Lower leg skin (tissue), 4 donors: ENCODE measurements at regions not wholly inside any gene's neighbourhood (a gene's known extent, or its start where the extent isn't known, plus 50 kb on each side); places are given as distances from the start of the nearest gene placed in this dataset.

Experiments
- DNase-seq, 2 donors: peaks; one replicate each; pipeline ENCODE4 v3.0.0-alpha.2; 2019; ENCODE audit warnings: low spot score in 2 of 2
- H3K4me3 ChIP-seq: fragments of 200-600 bp; sonication (generic); 2 replicates; pipeline ENCODE4 v1.5.1; 2017; ENCODE audit warnings: mild to moderate bottlenecking, low read depth; ENCODE audit not compliant: poor library complexity, severe bottlenecking
- POLR2A ChIP-seq, 2 donors: fragments of 450-650 bp; IDR thresholded peaks; one replicate each; pipeline ENCODE4 v1.6.1; 2016 to 2017; ENCODE audit warnings: antibody characterized with exemption in 2 of 2, mild to moderate bottlenecking in 1 of 2, moderate library complexity in 1 of 2
- WGBS, 2 donors: methylation state at CpG; one replicate each; pipeline ENCODE4 v1.1.5; 2018; 5-methylcytosine and 5-hydroxymethylcytosine counted together
- intact Hi-C: fragments of 100-400 bp; cut with DNase I; formaldehyde crosslinking; loops from one replicate; pipeline ENCODE4 v1.15.0; 2023; ENCODE audit warnings: low total_unique reads
- TF ChIP-seq, protein P1 (sequence below), 3 donors: fragments of 450-650 bp; IDR thresholded peaks; one replicate each; pipeline ENCODE4 v1.5.1; 2016; ENCODE audit warnings: antibody characterized with exemption in 3 of 3, mild to moderate bottlenecking in 3 of 3, moderate library complexity in 2 of 3

DNA sequence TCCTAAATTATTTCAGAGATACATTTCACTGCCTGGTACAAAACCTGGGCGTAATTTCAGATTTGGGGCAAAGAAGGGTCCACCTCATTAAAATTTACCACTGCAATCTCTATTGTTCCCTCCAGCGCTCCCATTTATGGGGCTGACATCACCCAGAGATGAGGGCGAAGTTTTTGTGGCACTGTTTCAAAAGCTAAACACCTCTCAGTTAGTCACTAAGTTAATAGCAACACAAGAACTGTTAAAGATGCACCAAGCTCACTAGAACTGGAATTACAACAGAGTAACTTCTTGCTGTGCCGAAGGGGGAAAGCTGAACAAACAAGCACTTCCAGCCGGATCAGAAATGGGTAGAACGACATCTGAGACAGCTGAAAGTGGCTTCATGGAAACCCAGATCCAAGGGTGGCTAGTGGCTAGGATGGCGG lies 179.4 kb downstream of the GATA3 start:
- WGBS, 2 donors = 70 to 76% methylated on average over 7 of the region's 7 CpGs
- no peak overlapping the region for H3K4me3 ChIP-seq
- no peak for DNase-seq
- intact Hi-C loops = no loop called here
- TF ChIP-seq, protein P1, sequence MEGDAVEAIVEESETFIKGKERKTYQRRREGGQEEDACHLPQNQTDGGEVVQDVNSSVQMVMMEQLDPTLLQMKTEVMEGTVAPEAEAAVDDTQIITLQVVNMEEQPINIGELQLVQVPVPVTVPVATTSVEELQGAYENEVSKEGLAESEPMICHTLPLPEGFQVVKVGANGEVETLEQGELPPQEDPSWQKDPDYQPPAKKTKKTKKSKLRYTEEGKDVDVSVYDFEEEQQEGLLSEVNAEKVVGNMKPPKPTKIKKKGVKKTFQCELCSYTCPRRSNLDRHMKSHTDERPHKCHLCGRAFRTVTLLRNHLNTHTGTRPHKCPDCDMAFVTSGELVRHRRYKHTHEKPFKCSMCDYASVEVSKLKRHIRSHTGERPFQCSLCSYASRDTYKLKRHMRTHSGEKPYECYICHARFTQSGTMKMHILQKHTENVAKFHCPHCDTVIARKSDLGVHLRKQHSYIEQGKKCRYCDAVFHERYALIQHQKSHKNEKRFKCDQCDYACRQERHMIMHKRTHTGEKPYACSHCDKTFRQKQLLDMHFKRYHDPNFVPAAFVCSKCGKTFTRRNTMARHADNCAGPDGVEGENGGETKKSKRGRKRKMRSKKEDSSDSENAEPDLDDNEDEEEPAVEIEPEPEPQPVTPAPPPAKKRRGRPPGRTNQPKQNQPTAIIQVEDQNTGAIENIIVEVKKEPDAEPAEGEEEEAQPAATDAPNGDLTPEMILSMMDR (IDR thresholded peaks at IDR 0.05) = no peak
- no peak for TF ChIP-seq POLR2A (IDR thresholded peaks at IDR 0.05)

DNA sequence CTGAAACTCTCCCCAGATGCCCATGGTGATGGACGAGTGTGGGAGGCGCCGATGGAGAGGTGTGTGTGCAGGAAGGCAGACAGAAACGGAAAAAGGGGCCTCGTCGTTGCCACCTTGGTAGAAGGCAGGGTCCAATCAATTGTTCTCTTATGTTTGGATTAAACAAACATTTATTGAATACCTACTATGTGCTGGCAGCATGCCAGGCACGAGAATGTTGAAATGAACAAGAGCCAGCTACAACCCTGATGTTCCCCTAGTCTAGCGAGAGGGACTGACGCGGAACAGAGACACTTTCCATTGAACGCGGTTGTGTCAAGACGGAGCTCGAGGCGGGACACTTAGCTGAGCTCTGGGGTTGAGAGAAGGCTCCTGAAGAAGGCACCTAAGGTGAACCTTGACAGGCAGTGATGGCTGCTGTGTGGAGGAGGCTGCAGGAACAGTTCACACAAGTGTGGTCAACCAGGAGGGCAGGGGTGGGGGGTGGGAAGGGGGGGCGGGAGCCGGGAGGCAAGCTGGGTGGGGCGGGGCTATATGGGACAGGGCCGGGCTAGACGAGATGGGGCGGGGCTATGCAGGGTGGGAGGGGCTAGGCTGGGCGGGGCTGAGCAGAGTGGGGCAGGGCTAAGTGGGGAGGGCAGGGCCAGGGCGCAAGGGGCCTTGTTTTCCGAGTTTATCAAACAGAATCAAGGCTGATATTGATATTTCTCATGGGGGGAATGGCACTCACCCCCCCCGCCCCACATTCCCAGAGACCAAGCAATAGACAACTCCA lies 181.0 kb downstream of the GATA3 start:
- H3K4me3 ChIP-seq = no peak overlapping the region
- intact Hi-C loops = no loop called here
- TF ChIP-seq, protein P1 (IDR thresholded peaks at IDR 0.05) = no peak
- no peak for TF ChIP-seq POLR2A (IDR thresholded peaks at IDR 0.05)
- no peak for DNase-seq
- 82 to 88% methylated on average over 25 of the region's 25 CpGs for whole genome bisulfite sequencing, 2 donors

DNA sequence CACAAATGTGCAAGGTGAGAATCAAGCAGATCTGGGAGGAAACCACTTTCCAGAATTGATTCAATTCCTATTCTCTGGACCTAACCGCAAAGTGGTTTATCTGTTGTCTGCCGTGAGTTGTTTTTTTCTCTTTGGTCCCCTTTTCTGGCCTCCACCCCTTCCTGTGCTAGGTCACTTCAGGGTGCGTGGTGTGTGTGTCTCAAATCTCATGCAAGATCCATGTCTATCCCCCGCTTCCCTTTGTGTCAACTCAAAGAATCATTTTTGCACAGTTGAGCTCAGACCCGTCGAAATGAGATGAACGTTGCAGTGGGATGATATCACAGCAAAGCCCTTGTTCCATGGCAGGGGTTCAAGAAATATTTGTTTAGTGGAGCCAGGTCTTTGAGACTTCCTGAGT lies 184.5 kb downstream of the GATA3 start:
- 69% methylated on average over 7 of the region's 7 CpGs for WGBS, 2 donors
- no peak overlapping the region for H3K4me3 ChIP-seq
- TF ChIP-seq, protein P1 (IDR thresholded peaks at IDR 0.05) = no peak
- TF ChIP-seq POLR2A (IDR thresholded peaks at IDR 0.05) = no peak
- no peak for DNase-seq
- intact Hi-C loops = no loop called here

GRCh38 chr10:8240861-8241260 lies 186.4 kb downstream of the GATA3 start:
- WGBS, 2 donors = 63 to 80% methylated on average over 2 of the region's 2 CpGs
- no peak for TF ChIP-seq POLR2A (IDR thresholded peaks at IDR 0.05)
- TF ChIP-seq, protein P1 (IDR thresholded peaks at IDR 0.05) = no peak
- no peak for DNase-seq

GRCh38 chr10:8242295-8242872 lies 187.9 kb downstream of the GATA3 start:
- intact Hi-C loops = no loop called here
- no peak for TF ChIP-seq POLR2A (IDR thresholded peaks at IDR 0.05)
- TF ChIP-seq, protein P1 (IDR thresholded peaks at IDR 0.05) = no peak
- H3K4me3 ChIP-seq = no peak overlapping the region
- WGBS, 2 donors = 84 to 87% methylated on average over 8 of the region's 8 CpGs
- DNase-seq = no peak

More at GRCh38 chr10:8240861-8241260, 186.4 kb downstream of the GATA3 start:
- H3K4me3 ChIP-seq = no peak overlapping the region
- intact Hi-C loops = no loop called here
